ENCODE measurements at regions not wholly inside any gene's neighbourhood (a gene's known extent, or its start where the extent isn't known, plus 50 kb on each side); places are given as distances from the start of the nearest gene placed in this dataset.

DNA sequence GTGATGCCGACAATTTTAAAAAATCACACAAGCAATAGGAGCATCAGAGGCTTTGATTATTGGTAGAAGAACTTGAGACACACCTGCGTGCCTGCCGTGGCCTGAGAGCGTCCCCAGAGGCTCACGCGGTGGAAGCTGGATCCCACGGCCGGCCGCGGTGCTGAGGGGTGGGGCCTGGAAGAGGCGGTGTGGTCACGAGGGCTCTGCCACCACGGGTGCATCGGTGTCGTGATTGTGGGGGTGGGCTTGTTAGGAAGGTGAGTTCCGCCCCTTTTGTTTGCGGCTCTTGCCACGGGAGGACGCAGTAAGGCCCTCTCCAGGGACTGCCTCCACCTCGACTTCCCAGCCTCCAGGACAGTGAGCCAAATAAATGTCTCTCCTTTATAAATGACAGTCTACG is 77.2 kb upstream of the ADRA2C start:
- no peak for DNase-seq (ENCODE audit: low read depth, low spot score)

GRCh38 chr4:3688018-3688998 is 77.9 kb upstream of the ADRA2C start:
- TF ChIP-seq, protein P1, sequence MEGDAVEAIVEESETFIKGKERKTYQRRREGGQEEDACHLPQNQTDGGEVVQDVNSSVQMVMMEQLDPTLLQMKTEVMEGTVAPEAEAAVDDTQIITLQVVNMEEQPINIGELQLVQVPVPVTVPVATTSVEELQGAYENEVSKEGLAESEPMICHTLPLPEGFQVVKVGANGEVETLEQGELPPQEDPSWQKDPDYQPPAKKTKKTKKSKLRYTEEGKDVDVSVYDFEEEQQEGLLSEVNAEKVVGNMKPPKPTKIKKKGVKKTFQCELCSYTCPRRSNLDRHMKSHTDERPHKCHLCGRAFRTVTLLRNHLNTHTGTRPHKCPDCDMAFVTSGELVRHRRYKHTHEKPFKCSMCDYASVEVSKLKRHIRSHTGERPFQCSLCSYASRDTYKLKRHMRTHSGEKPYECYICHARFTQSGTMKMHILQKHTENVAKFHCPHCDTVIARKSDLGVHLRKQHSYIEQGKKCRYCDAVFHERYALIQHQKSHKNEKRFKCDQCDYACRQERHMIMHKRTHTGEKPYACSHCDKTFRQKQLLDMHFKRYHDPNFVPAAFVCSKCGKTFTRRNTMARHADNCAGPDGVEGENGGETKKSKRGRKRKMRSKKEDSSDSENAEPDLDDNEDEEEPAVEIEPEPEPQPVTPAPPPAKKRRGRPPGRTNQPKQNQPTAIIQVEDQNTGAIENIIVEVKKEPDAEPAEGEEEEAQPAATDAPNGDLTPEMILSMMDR (conservative IDR thresholded peaks at IDR 0.05), result no peak
- Mint-ChIP-seq H3K4me1 (no peaks in the 10 kb centered on the region), H3K4me3 (no peak overlapping the region), H3K9me3 (peaks cover 2% of the 10 kb centered on the region), H3K27ac (ENCODE audit: unreplicated experiment) (peak overlapping the region; percentile 27), H3K36me3 (ENCODE audit: low read depth) (no peaks in the 10 kb centered on the region), H3K27me3 (ENCODE audit: low read depth) (peaks cover 4% of the 10 kb centered on the region)
- DNase-seq (ENCODE audit: low read depth, low spot score), result no peak

More for the DNA sequence above, 77.2 kb upstream of the ADRA2C start:
- no peaks in the 10 kb centered on the region for H3K4me1 Mint-ChIP-seq
- no peak overlapping the region for H3K4me3 Mint-ChIP-seq
- TF ChIP-seq, protein P1 (conservative IDR thresholded peaks at IDR 0.05), result no peak
- H3K9me3 Mint-ChIP-seq, result peaks cover 2% of the 10 kb centered on the region
- no peak overlapping the region for H3K27ac Mint-ChIP-seq (ENCODE audit: unreplicated experiment)
- H3K36me3 Mint-ChIP-seq (ENCODE audit: low read depth), result no peaks in the 10 kb centered on the region
- peaks cover 10% of the 10 kb centered on the region for H3K27me3 Mint-ChIP-seq (ENCODE audit: low read depth)

DNA sequence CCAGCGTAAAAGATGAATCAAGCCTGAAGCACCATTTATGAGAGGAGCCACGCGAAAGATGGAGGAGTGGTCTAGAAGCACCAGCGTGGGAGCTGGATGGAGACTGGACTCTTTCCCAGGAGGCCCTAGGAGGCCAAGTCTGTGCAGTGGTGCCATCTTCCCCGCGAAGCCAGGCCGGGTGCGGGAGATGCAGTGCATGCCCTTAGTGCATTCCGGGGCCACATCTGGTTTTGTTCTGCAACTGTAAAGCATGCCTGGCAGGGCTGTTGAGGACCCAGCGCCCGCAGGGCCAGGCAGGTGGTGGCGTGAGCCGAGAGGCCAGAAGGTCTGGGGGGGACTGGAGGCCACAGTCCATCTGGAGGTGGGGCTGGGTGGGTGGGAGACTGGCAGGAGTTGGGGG is 78.6 kb upstream of the ADRA2C start:
- H3K27ac Mint-ChIP-seq (ENCODE audit: unreplicated experiment), result no peak overlapping the region
- no peaks in the 10 kb centered on the region for H3K36me3 Mint-ChIP-seq (ENCODE audit: low read depth)
- H3K9me3 Mint-ChIP-seq, result peaks cover 2% of the 10 kb centered on the region
- H3K4me3 Mint-ChIP-seq, result no peak overlapping the region
- no peaks in the 10 kb centered on the region for H3K27me3 Mint-ChIP-seq (ENCODE audit: low read depth)
- no peaks in the 10 kb centered on the region for H3K4me1 Mint-ChIP-seq
- TF ChIP-seq, protein P1 (conservative IDR thresholded peaks at IDR 0.05), result no peak
- no peak for DNase-seq (ENCODE audit: low read depth, low spot score)

- Mint-ChIP-seq H3K4me1 (no peaks in the 10 kb centered on the region), H3K27ac (ENCODE audit: unreplicated experiment) (no peak overlapping the region), H3K4me3 (no peak overlapping the region), H3K36me3 (ENCODE audit: low read depth) (no peaks in the 10 kb centered on the region), H3K27me3 (ENCODE audit: low read depth) (no peaks in the 10 kb centered on the region), H3K9me3 (peaks cover under 1% of the 10 kb centered on the region)
- TF ChIP-seq, protein P1 (conservative IDR thresholded peaks at IDR 0.05), result no peak
- DNase-seq (ENCODE audit: low read depth, low spot score), result no peak
These were observed 79.4 kb upstream of the ADRA2C start for GRCh38 chr4:3686753-3687152.

DNA sequence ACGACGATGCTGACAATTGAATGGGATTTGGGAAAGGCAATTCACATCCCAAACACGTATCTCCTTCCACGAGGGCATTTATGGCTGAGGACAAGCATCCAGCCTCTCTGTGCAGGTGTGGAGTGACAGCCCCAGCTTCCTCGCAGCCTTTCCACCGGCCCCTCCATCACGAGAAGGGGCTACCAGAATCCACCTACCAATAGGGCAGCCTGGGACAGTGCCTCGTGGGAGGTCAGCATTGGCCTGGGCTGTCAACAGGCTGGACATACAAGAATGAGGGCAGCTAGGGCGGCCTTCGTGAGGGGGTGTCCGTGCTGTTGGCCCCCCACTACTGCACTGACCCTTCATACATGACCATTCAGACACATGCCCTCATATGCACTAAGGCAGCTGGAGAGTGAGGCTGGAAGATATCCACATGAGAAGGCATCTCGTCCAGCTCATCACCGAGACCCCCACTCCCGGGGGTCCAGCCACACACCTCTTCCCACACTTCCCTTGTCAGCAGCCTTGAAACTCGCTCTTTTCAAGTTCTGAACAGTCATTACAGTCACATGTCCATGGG is 81.0 kb upstream of the ADRA2C start:
- Mint-ChIP-seq H3K9me3 (no peaks in the 10 kb centered on the region), H3K27me3 (ENCODE audit: low read depth) (no peaks in the 10 kb centered on the region), H3K4me1 (no peaks in the 10 kb centered on the region), H3K4me3 (no peak overlapping the region), H3K36me3 (ENCODE audit: low read depth) (no peaks in the 10 kb centered on the region), H3K27ac (ENCODE audit: unreplicated experiment) (no peak overlapping the region)
- TF ChIP-seq, protein P1 (conservative IDR thresholded peaks at IDR 0.05), result no peak
- no peak for DNase-seq (ENCODE audit: low read depth, low spot score)

All from neural crest cell (in vitro differentiated cells).